K562 (cell line): ENCODE measurements at regions not wholly inside any gene's neighbourhood (a gene's known extent, or its start where the extent isn't known, plus 50 kb on each side); places are given as distances from the start of the nearest gene placed in this dataset.

ENCODE experiments used
- CBFB ChIP-seq: sonication (generic); formaldehyde crosslinking; IDR thresholded peaks from 2 replicates; pipeline ENCODE4 v1.4.0; 2020; ENCODE audit warnings: mild to moderate bottlenecking, missing genetic modification reagents
- HSF4 ChIP-seq: fragments of 250-450 bp; sonication (Bioruptor Pico); IDR thresholded peaks from 2 replicates; pipeline ENCODE4 v2.1.2; 2022; ENCODE audit warnings: mild to moderate bottlenecking, moderate library complexity, borderline replicate concordance
- IRF9 ChIP-seq: fragments of 450-650 bp; IDR thresholded peaks from 2 replicates; pipeline ENCODE4 v1.6.1; 2016; ENCODE audit warnings: missing biosample characterization, missing genetic modification characterization
- MGA ChIP-seq: fragments of 450-650 bp; IDR thresholded peaks from 2 replicates; pipeline ENCODE4 v1.6.1; 2016; ENCODE audit warnings: mild to moderate bottlenecking, moderate library complexity
- POU5F1 ChIP-seq: fragments of 150-350 bp; IDR thresholded peaks from 2 replicates; pipeline ENCODE4 v1.6.1; 2014; ENCODE audit warnings: borderline replicate concordance, low read length, low read depth, mild to moderate bottlenecking; ENCODE audit not compliant: partially characterized antibody
- SETDB1 ChIP-seq: IDR thresholded peaks from one replicate; pipeline ENCODE4 v1.6.1; 2012; ENCODE audit warnings: low read length, control low read depth, inconsistent platforms
- TCF15 ChIP-seq: fragments of 250-450 bp; sonication (Bioruptor Pico); IDR thresholded peaks from 2 replicates; pipeline ENCODE4 v1.8.0; 2022; ENCODE audit warnings: moderate library complexity, mild to moderate bottlenecking, inconsistent platforms
- ZNF354B ChIP-seq: fragments of 250-450 bp; sonication (Bioruptor Pico); IDR thresholded peaks from 2 replicates; pipeline ENCODE4 v1.4.0; 2020
- ZNF57 ChIP-seq: fragments of 450-650 bp; formaldehyde crosslinking; IDR thresholded peaks from 2 replicates; pipeline ENCODE4 v1.4.0; 2020; ENCODE audit warnings: mild to moderate bottlenecking, moderate library complexity
- TF ChIP-seq, protein P1 (sequence below): sonication (generic); formaldehyde crosslinking; IDR thresholded peaks from 2 replicates; pipeline ENCODE4 v1.8.1; 2023; ENCODE audit warnings: mild to moderate bottlenecking, missing genetic modification reagents

GRCh38 chr12:68428724-68429501, 96.8 kb upstream of the MDM1 start (continued):
- TF ChIP-seq MGA (no peak), SETDB1 (no peak), ZNF354B (CRISPR knock-in tag) (no peak), CBFB (no peak), POU5F1 (no peak), ZNF57 (CRISPR knock-in tag) (no peak), TCF15 (CRISPR knock-in tag) (no peak), IRF9 (tag) (no peak), HSF4 (CRISPR knock-in tag) (no peak)
- TF ChIP-seq, protein P1, sequence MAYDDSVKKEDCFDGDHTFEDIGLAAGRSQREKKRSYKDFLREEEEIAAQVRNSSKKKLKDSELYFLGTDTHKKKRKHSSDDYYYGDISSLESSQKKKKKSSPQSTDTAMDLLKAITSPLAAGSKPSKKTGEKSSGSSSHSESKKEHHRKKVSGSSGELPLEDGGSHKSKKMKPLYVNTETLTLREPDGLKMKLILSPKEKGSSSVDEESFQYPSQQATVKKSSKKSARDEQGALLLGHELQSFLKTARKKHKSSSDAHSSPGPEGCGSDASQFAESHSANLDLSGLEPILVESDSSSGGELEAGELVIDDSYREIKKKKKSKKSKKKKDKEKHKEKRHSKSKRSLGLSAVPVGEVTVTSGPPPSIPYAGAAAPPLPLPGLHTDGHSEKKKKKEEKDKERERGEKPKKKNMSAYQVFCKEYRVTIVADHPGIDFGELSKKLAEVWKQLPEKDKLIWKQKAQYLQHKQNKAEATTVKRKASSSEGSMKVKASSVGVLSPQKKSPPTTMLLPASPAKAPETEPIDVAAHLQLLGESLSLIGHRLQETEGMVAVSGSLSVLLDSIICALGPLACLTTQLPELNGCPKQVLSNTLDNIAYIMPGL (CRISPR knock-in tag), result no peak
